HG02981 (cell line): ENCODE measurements at regions not wholly inside any gene's neighbourhood (a gene's known extent, or its start where the extent isn't known, plus 50 kb on each side); places are given as distances from the start of the nearest gene placed in this dataset.
A peak's percentile ranks its signal among the peaks of the same experiment; 100 is the strongest.

Source experiments
- ATAC-seq: cut with Tn5 transposase; IDR thresholded peaks from one replicate; pipeline ENCODE4 v1.9.1; 2021; ENCODE audit warnings: mild to moderate bottlenecking, moderate library complexity; ENCODE audit not compliant: unreplicated experiment

GRCh38 chr13:47397739-47398138 is 500.9 kb upstream of the HTR2A start:
- ATAC-seq: no peak

GRCh38 chr13:47396915-47397314 is 500.1 kb upstream of the HTR2A start:
- no peak for ATAC-seq

- ATAC-seq: no peak
Observed at GRCh38 chr13:47374741-47375140, 477.9 kb upstream of the HTR2A start.

- no peak for ATAC-seq
Observed at GRCh38 chr13:47372751-47373150, 475.9 kb upstream of the HTR2A start.

- ATAC-seq: no peak
Observed at GRCh38 chr13:47351798-47352197, 454.9 kb upstream of the HTR2A start.

GRCh38 chr13:47350334-47351124 is 453.7 kb upstream of the HTR2A start:
- ATAC-seq: no peak

- ATAC-seq: no peak
Observed at GRCh38 chr13:47349211-47349610, 452.4 kb upstream of the HTR2A start.

GRCh38 chr13:47337781-47338507 is 441.1 kb upstream of the HTR2A start:
- no peak for ATAC-seq

GRCh38 chr13:47334173-47334572 is 437.3 kb upstream of the HTR2A start:
- no peak for ATAC-seq

- no peak for ATAC-seq
Observed at GRCh38 chr13:47332149-47332548, 435.3 kb upstream of the HTR2A start.

GRCh38 chr13:47330031-47330430 is 433.2 kb upstream of the HTR2A start:
- ATAC-seq: no peak

- ATAC-seq: no peak
Observed at GRCh38 chr13:47327861-47328260, 431.0 kb upstream of the HTR2A start.

GRCh38 chr13:47326061-47326460 is 429.2 kb upstream of the HTR2A start:
- no peak for ATAC-seq

GRCh38 chr13:47317356-47317755 is 420.5 kb upstream of the HTR2A start:
- no peak for ATAC-seq

- ATAC-seq: no peak
Observed at GRCh38 chr13:47310401-47310800, 413.5 kb upstream of the HTR2A start.

GRCh38 chr13:47306991-47307390 is 410.1 kb upstream of the HTR2A start:
- no peak for ATAC-seq

- ATAC-seq: peak; percentile 88
Observed at GRCh38 chr13:47303626-47304025, 406.8 kb upstream of the HTR2A start.

GRCh38 chr13:47299304-47299703 is 402.5 kb upstream of the HTR2A start:
- no peak for ATAC-seq

GRCh38 chr13:47298506-47298905 is 401.7 kb upstream of the HTR2A start:
- ATAC-seq: no peak

- no peak for ATAC-seq
Observed at GRCh38 chr13:47294691-47295090, 397.8 kb upstream of the HTR2A start.

- no peak for ATAC-seq
Observed at GRCh38 chr13:47291107-47291656, 394.3 kb upstream of the HTR2A start.

GRCh38 chr13:47289567-47289966 is 392.7 kb upstream of the HTR2A start:
- ATAC-seq: no peak
